H1 (cell line): ENCODE measurements at regions not wholly inside any gene's neighbourhood (a gene's known extent, or its start where the extent isn't known, plus 50 kb on each side); places are given as distances from the start of the nearest gene placed in this dataset.

ENCODE experiments used
- ASH2L ChIP-seq: fragments of 200-600, 300-600 bp; sonication (generic); IDR thresholded peaks from one replicate; pipeline ENCODE4 v1.7.1; 2017; ENCODE audit warnings: low read length
- SAP30 ChIP-seq: fragments of 300-600 bp; sonication (generic); IDR thresholded peaks from 2 replicates; pipeline ENCODE4 v1.7.1; 2012; ENCODE audit warnings: low read length, moderate library complexity, mild to moderate bottlenecking, inconsistent platforms; ENCODE audit not compliant: insufficient read depth, insufficient replicate concordance

GRCh38 chr5:167012123-167013034, 1279.1 kb upstream of the WWC1 start (continued):
- TF ChIP-seq SAP30 (no peak), ASH2L (no peak)
